H1 (cell line): ENCODE measurements at regions not wholly inside any gene's neighbourhood (a gene's known extent, or its start where the extent isn't known, plus 50 kb on each side); places are given as distances from the start of the nearest gene placed in this dataset.

Experiments
- CTCF ChIA-PET: fragments of 300-600 bp; sonication (Branson Sonifier 250); formaldehyde crosslinking; loops from one replicate; lab custom pipeline; 2021; ENCODE audit not compliant: partially characterized antibody; lab: Charles Lee
- POLR2A ChIA-PET: fragments of 300-600 bp; sonication (Branson Sonifier 250); formaldehyde crosslinking; loops from one replicate; lab custom pipeline; 2021; ENCODE audit warnings: inconsistent platforms; ENCODE audit not compliant: partially characterized antibody; lab: Charles Lee
- DNase-seq, 2 experiments: peaks; one replicate each; pipeline versions ENCODE4 v3.0.0 to v3.0.0-alpha.2; 2010 to 2022; ENCODE audit warnings: low spot score in 2 of 2, low read depth in 1 of 2, mixed read lengths in 1 of 2
- FAIRE-seq: peaks from 2 replicates; lab custom pipeline; 2011; peaks lifted over from hg19 to GRCh38; lab: Jason Lieb, UNC
- H2AFZ ChIP-seq: 2 replicates; pipeline ENCODE4 v1.8.1; 2012; ENCODE audit warnings: low read length, inconsistent platforms
- H2AK5ac ChIP-seq: 2 replicates; pipeline ENCODE4 v1.6.1; 2013; ENCODE audit warnings: low read depth, low read length
- H2BK120ac ChIP-seq: replicated peaks from 2 replicates; pipeline ENCODE3; 2013; ENCODE audit warnings: low read depth, low read length, inconsistent platforms
- H2BK12ac ChIP-seq: 2 replicates; pipeline ENCODE4 v1.6.1; 2013; ENCODE audit warnings: low read depth, low read length
- H2BK15ac ChIP-seq: 2 replicates; pipeline ENCODE4 v1.6.1; 2013; ENCODE audit warnings: low read length
- H2BK20ac ChIP-seq: 2 replicates; pipeline ENCODE4 v1.6.1; 2013; ENCODE audit warnings: low read length
- H2BK5ac ChIP-seq: 2 replicates; pipeline ENCODE4 v1.6.1; 2013; ENCODE audit warnings: low read depth, low read length
- H3K14ac ChIP-seq: 2 replicates; pipeline ENCODE4 v1.6.1; 2013; ENCODE audit warnings: inconsistent platforms; ENCODE audit not compliant: insufficient read length
- H3K18ac ChIP-seq: 2 replicates; pipeline ENCODE4 v1.6.1; 2013; ENCODE audit warnings: low read length; ENCODE audit errors: extremely low read depth
- H3K23ac ChIP-seq: 2 replicates; pipeline ENCODE4 v1.6.1; 2013; ENCODE audit warnings: inconsistent platforms; ENCODE audit not compliant: insufficient read length
- H3K23me2 ChIP-seq: 2 replicates; pipeline ENCODE4 v1.6.1; 2013; ENCODE audit warnings: low read depth, low read length
- H3K27ac ChIP-seq: 2 replicates; pipeline ENCODE4 v1.6.1; 2011; ENCODE audit warnings: low read depth, low read length, inconsistent platforms
- H3K27me3 ChIP-seq, 4 experiments: replicated peaks in 1 of 4; 1 replicate in 1 of 4; 2 replicates in 3 of 4; pipeline versions ENCODE4 v1.6.1 to v1.8.1; 2011 to 2013; ENCODE audit warnings: low read length in 3 of 4, mild to moderate bottlenecking in 3 of 4, inconsistent platforms in 2 of 4, mixed read lengths in 2 of 4, moderate library complexity in 1 of 4; ENCODE audit not compliant: control insufficient read depth in 3 of 4, insufficient read depth in 3 of 4; ENCODE audit errors: extremely low read depth in 1 of 4
- H3K36me3 ChIP-seq, 4 experiments: 2 replicates each; pipeline versions ENCODE4 v1.6.1 to v1.8.1; 2011 to 2013; ENCODE audit warnings: mild to moderate bottlenecking in 4 of 4, low read length in 3 of 4, moderate library complexity in 2 of 4, control low read depth in 1 of 4, inconsistent platforms in 1 of 4; ENCODE audit not compliant: insufficient read depth in 4 of 4, control insufficient read depth in 2 of 4
- H3K4ac ChIP-seq: replicated peaks from 2 replicates; pipeline ENCODE3; 2013; ENCODE audit warnings: low read length, low read depth, mixed read lengths, inconsistent platforms; ENCODE audit not compliant: insufficient read length
- H3K4me1 ChIP-seq, 4 experiments: replicated peaks in 1 of 4; 1 replicate in 1 of 4; 2 replicates in 3 of 4; pipeline versions ENCODE4 v1.6.1 to v1.8.1; 2011 to 2013; ENCODE audit warnings: low read length in 3 of 4, inconsistent platforms in 2 of 4, mixed read lengths in 1 of 4; ENCODE audit not compliant: insufficient read depth in 4 of 4, control insufficient read depth in 3 of 4
- H3K4me2 ChIP-seq, 2 experiments: 2 replicates each; pipeline versions ENCODE4 v1.6.1 to v1.8.1; 2011 to 2013; ENCODE audit warnings: low read depth in 2 of 2, low read length in 2 of 2, control low read depth in 1 of 2, inconsistent platforms in 1 of 2, mild to moderate bottlenecking in 1 of 2; ENCODE audit not compliant: insufficient read depth in 1 of 2
- H3K4me3 ChIP-seq, 4 experiments: fragments of 200-600, 300-600 bp in 1 of 4; sonication (generic), shearing (Covaris generic), sonication (Bioruptor Twin) in 1 of 4; 2 replicates each; pipeline versions ENCODE4 v1.5.1 to v1.8.1; 2011 to 2016; ENCODE audit warnings: low read length in 4 of 4, low read depth in 3 of 4, control low read depth in 2 of 4, inconsistent platforms in 2 of 4, mild to moderate bottlenecking in 2 of 4, mixed read lengths in 1 of 4, moderate library complexity in 1 of 4; ENCODE audit not compliant: insufficient read depth in 2 of 4; ENCODE audit errors: extremely low read depth in 1 of 4
- H3K56ac ChIP-seq: replicated peaks from 2 replicates; pipeline ENCODE3; 2013; ENCODE audit warnings: low read depth, mild to moderate bottlenecking, mixed read lengths, low read length, inconsistent platforms; ENCODE audit not compliant: insufficient read length
- H3K79me1 ChIP-seq: 2 replicates; pipeline ENCODE4 v1.6.1; 2013; ENCODE audit warnings: low read depth, low read length, control low read depth
- H3K79me2 ChIP-seq, 2 experiments: 2 replicates each; pipeline versions ENCODE4 v1.6.1 to v1.8.1; 2012 to 2013; ENCODE audit warnings: low read length in 2 of 2, mild to moderate bottlenecking in 2 of 2, inconsistent platforms in 1 of 2; ENCODE audit not compliant: insufficient read depth in 2 of 2, control insufficient read depth in 1 of 2
- H3K9ac ChIP-seq, 4 experiments: replicated peaks in 1 of 4; 1 replicate in 1 of 4; 2 replicates in 3 of 4; pipeline versions ENCODE4 v1.6.1 to v1.8.1; 2011 to 2013; ENCODE audit warnings: low read depth in 3 of 4, low read length in 3 of 4, control low read depth in 2 of 4, mild to moderate bottlenecking in 2 of 4, moderate library complexity in 2 of 4, inconsistent platforms in 1 of 4; ENCODE audit errors: extremely low read depth in 1 of 4
- H3K9me3 ChIP-seq, 2 experiments: 2 replicates each; pipeline versions ENCODE4 v1.6.1 to v1.8.1; 2012 to 2013; ENCODE audit warnings: mild to moderate bottlenecking in 2 of 2, moderate library complexity in 2 of 2, control low read depth in 1 of 2, inconsistent platforms in 1 of 2, low read depth in 1 of 2, low read length in 1 of 2, mixed read lengths in 1 of 2; ENCODE audit not compliant: insufficient read depth in 2 of 2
- H4K20me1 ChIP-seq, 2 experiments: replicated peaks in 1 of 2; 2 replicates each; pipeline versions ENCODE3 to v1.8.1; 2011 to 2013; ENCODE audit warnings: inconsistent platforms in 2 of 2, low read length in 2 of 2, mild to moderate bottlenecking in 1 of 2; ENCODE audit not compliant: insufficient read depth in 2 of 2, control insufficient read depth in 1 of 2
- H4K5ac ChIP-seq: 2 replicates; pipeline ENCODE4 v1.6.1; 2013; ENCODE audit warnings: low read length, low read depth, mixed read lengths, inconsistent platforms; ENCODE audit not compliant: insufficient read length
- H4K8ac ChIP-seq: 2 replicates; pipeline ENCODE4 v1.8.0; 2013; ENCODE audit warnings: mild to moderate bottlenecking, moderate library complexity, low read length, inconsistent platforms; ENCODE audit not compliant: insufficient read depth; ENCODE audit errors: extremely low read depth
- H4K91ac ChIP-seq: replicated peaks from 2 replicates; pipeline ENCODE3; 2013; ENCODE audit warnings: low read length, mixed read lengths, inconsistent platforms; ENCODE audit not compliant: insufficient read length
- HDAC2 ChIP-seq, 2 experiments: fragments of 300-600 bp in 1 of 2; sonication (generic) in 1 of 2; IDR thresholded peaks; 2 replicates each; pipeline ENCODE4 v1.6.1; 2011 to 2012; ENCODE audit warnings: low read depth in 2 of 2, low read length in 2 of 2, mild to moderate bottlenecking in 2 of 2, moderate library complexity in 2 of 2, borderline replicate concordance in 1 of 2, inconsistent platforms in 1 of 2
- HDAC6 ChIP-seq: IDR thresholded peaks from one replicate; pipeline ENCODE4 v1.7.1; 2012; ENCODE audit warnings: low read depth, mild to moderate bottlenecking, inconsistent platforms, low read length, moderate library complexity
- ZNF274 ChIP-seq: IDR thresholded peaks from 2 replicates; pipeline ENCODE4 v1.7.0; 2012; ENCODE audit warnings: low read length, borderline replicate concordance; ENCODE audit errors: extremely low read depth
- WGBS, 2 experiments: shearing (Covaris generic) in 1 of 2; methylation state at CpG; one replicate each; pipeline versions ENCODE4 v1.1.6 to v1.1.7; 2013 to 2015; ENCODE audit warnings: low lambda C conversion rate in 2 of 2, mixed read lengths in 2 of 2, inconsistent platforms in 1 of 2, low coverage in 1 of 2, missing lambda C conversion rate in 1 of 2; ENCODE audit not compliant: insufficient replicate concordance in 2 of 2, insufficient coverage in 1 of 2, insufficient read length in 1 of 2; ENCODE audit errors: extremely low coverage in 1 of 2, missing lambda C conversion rate in 1 of 2; 5-methylcytosine and 5-hydroxymethylcytosine counted together

DNA sequence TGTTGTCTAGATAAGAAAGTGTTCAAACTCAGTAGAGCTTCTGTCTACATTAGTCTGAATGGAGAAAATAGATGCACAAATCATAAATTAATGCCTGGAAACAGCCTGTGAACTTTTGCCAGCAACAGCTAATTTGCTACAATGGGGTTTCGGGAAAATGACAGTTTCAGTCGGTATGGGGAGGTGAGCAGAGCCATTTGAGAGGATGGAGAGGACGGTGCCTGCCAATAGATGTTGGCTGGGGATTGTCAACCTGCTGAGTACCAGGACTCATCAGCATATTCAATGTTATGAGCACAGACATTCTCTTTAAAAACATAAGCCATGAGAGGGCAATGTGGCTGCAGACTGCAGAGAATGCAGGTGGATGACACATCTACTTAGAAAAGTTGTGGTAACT lies 230.3 kb upstream of the PCDH18 start:
- Histone ChIP-seq H3K79me2 (no peaks in the 10 kb centered on the region), H2BK5ac (no peak overlapping the region), H2BK15ac (no peak overlapping the region), H2AK5ac (no peak overlapping the region), H3K4me2 (no peak overlapping the region), H3K4me1 (no peaks in the 10 kb centered on the region), H3K4ac (no peak overlapping the region), H3K27ac (no peak overlapping the region), H3K9ac (no peak overlapping the region), H3K27me3 (no peaks in the 10 kb centered on the region), H3K14ac (no peak overlapping the region), H3K23ac (no peak overlapping the region), H4K8ac (no peak overlapping the region), H4K91ac (no peak overlapping the region), H3K36me3 (no peaks in the 10 kb centered on the region), H2BK12ac (no peak overlapping the region), H4K5ac (no peak overlapping the region), H3K9me3 (no peaks in the 10 kb centered on the region), H2AFZ (no peak overlapping the region), H3K4me3 (no peak overlapping the region), H4K20me1 (no peaks in the 10 kb centered on the region), H3K79me1 (no peaks in the 10 kb centered on the region), H3K18ac (no peak overlapping the region), H3K23me2 (no peaks in the 10 kb centered on the region), H2BK120ac (no peak overlapping the region), H2BK20ac (no peak overlapping the region), H3K56ac (no peak overlapping the region)
- TF ChIP-seq HDAC2 (IDR thresholded peaks at IDR 0.05; ENCODE audit: borderline replicate concordance in 1 of 2, low read depth in 2 of 2, low read length in 2 of 2) (no peak), ZNF274 (no peak), HDAC6 (no peak)
- no peak for DNase-seq
- FAIRE-seq, result no peak
- POLR2A ChIA-PET, result no interaction called here
- 64% methylated on average over 3 of the region's 3 CpGs; no CpG with 5 or more reads in 1 of the 2 experiments for WGBS, 2 experiments
- CTCF ChIA-PET, result interaction anchor here (1.1 kb wide), 1 partner anchor 9 kb away, joined by 3 read pairs; no protein-coding TSS in a partner anchor
